Mononuclear cell (primary cell): ENCODE measurements at regions not wholly inside any gene's neighbourhood (a gene's known extent, or its start where the extent isn't known, plus 50 kb on each side); places are given as distances from the start of the nearest gene placed in this dataset.

Experiments
- H3K27me3 ChIP-seq: 2 replicates; pipeline ENCODE4 v1.6.0; 2011; ENCODE audit warnings: low read length, control low read depth; ENCODE audit not compliant: insufficient read depth
- H3K4me1 ChIP-seq: 2 replicates; pipeline ENCODE4 v1.5.1; 2011; ENCODE audit warnings: mild to moderate bottlenecking, low read length, control low read depth; ENCODE audit not compliant: insufficient read depth
- H3K4me3 ChIP-seq: 2 replicates; pipeline ENCODE4 v1.5.1; 2011; ENCODE audit warnings: mild to moderate bottlenecking, low read length, moderate library complexity
- H3K9me3 ChIP-seq: 2 replicates; pipeline ENCODE4 v1.5.1; 2011; ENCODE audit warnings: low read depth, mild to moderate bottlenecking, control low read depth, low read length

DNA sequence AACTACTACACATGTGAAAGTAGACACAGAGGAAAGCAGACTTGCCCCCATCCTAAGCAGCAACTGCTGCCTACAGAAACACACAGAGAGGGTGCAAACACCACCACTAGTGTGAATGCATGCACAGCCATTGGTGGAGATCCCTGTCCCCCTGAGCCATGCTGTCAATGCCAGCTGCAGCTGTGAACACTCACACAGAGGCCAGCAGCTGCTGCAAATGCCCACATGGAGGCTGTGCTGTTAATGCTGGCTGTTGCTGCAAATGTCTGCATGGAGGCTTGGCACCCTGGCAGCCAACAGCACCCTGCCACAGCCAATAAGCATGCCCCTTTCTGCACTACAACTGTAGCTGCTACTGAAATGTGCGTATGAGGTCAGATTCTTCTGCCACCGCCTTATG is 355.0 kb downstream of the LNPK start:
- no peaks in the 10 kb centered on the region for H3K27me3 ChIP-seq
- H3K9me3 ChIP-seq: peaks cover 16% of the 10 kb centered on the region
- H3K4me3 ChIP-seq: no peak overlapping the region
- H3K4me1 ChIP-seq: no peaks in the 10 kb centered on the region

DNA sequence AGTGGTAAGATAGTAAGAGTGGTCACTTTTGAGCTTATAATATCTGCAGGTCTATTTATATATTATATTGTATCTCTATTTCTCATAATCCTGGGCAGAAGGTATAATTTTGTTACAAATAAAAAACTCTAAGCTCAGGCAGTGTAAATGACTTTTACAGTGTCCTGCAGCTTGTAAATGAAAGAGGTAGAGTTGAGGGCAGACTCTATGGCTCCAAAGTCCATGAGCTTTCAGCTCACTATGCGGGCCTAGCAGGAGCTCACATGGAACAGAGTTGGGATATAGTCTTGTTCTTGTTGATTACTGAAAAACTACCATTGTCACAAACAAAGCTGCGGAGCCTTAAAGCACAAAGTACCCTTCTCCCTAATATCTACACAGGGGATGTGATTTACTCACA is 361.4 kb downstream of the LNPK start:
- Histone ChIP-seq H3K27me3 (no peaks in the 10 kb centered on the region), H3K9me3 (no peaks in the 10 kb centered on the region)

DNA sequence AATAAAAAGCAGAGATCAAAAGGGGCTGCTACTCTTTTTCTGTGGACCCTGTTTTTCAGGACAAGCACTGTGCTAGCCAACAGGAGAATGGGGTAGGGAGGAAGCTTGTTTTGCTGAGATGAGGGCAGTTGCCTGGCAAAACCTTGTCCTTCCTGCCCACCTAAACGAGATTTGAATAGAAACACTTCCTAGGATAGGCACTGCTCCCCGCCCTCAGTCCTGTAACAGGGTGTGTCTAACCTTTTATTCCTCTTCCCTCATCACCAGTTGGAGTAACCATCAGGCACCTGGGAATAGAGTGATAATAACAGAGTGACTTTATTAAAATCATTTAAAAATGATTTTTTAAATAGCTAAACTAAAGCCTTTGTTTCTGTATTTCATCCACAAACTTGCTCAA is 368.8 kb downstream of the LNPK start:
- H3K4me3 ChIP-seq: no peak overlapping the region
- no peaks in the 10 kb centered on the region for H3K4me1 ChIP-seq
- H3K27me3 ChIP-seq: no peaks in the 10 kb centered on the region
- H3K9me3 ChIP-seq: no peaks in the 10 kb centered on the region

More for the DNA sequence above, 361.4 kb downstream of the LNPK start:
- H3K4me1 ChIP-seq: no peaks in the 10 kb centered on the region
- no peak overlapping the region for H3K4me3 ChIP-seq

DNA sequence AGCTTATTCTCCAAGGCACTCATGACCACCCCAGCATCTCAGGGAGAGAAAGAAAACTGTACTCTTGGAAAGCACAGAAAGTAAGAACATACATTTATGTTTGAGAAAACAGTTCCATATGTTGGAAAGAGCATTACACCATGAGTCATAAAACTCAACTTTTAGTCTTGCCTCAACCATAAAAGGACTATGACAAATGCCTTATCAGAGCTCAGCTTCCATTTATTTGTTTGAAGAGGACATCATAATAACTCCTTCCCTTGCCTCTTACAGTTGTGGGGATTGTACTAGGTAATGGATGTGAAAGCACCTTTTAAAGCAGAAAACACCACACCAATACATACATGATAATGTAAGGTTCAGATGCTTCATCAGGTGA is 370.8 kb downstream of the LNPK start:
- H3K4me3 ChIP-seq: no peak overlapping the region
- H3K27me3 ChIP-seq: no peaks in the 10 kb centered on the region
- H3K4me1 ChIP-seq: no peaks in the 10 kb centered on the region
- H3K9me3 ChIP-seq: no peaks in the 10 kb centered on the region

DNA sequence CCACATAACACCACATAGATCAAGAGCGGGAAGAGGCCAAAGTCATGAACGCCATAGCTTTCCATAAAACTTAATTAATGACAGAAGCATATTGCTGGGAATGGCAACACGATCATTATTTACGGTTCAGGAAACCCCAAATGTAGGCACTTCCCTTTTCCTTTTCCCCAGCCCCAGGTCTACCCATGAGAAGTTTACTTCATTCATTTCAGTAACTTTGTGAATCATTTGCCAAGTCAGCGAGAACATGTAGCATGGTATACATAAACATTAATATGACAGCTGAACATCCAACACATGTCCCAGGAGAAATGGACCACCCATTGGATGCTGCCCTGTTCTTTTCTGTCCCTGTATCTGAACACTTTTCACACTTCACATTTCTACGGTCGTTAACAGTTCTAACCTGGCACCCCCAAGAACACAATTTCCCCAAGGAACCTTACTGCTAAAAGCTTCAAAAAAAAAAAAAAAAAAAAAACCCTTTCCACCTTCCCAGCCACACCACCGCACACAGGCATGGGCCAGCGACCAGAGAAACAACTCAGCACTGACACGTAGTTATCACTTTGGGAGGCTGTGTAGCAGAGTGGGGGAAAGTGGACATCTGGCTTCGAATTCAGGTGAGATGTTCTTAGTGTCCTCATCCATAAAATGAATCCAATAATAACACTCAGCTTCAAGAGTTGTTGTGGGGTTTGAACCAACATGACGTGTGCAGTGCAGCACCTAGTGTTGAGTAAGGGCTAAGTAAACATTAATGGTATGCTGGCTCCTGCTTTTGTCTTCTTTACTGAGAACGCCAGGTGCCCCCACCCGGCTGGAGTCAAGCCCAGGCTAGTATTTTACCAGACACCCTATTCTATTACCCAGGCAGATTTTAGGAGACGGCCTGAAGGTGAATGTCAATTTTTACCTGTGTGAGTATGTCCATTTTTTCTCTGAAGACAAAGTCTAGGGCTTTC is 371.5 kb downstream of the LNPK start:
- no peaks in the 10 kb centered on the region for H3K4me1 ChIP-seq
- H3K9me3 ChIP-seq: no peaks in the 10 kb centered on the region
- H3K27me3 ChIP-seq: no peaks in the 10 kb centered on the region
- no peak overlapping the region for H3K4me3 ChIP-seq

DNA sequence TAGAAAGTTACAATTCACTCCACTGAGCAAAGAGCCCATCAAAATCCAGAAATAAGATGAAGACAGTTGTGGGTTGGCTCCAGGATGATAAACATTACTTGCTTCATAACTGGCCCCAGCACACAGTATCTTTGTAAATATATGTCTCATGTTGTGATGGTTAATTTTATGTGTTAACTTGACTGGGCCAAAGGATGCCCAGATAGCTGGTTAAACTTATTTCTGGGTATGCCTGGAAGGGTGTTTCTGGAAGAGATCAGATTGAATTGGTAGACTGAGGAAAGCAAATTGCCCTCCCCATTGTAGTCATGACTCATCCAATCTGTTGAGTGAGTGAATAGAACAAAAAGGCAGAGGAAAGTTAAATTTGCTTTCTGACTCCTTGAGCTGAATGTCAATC is 373.8 kb downstream of the LNPK start:
- H3K27me3 ChIP-seq: no peaks in the 10 kb centered on the region
- no peaks in the 10 kb centered on the region for H3K4me1 ChIP-seq
- H3K9me3 ChIP-seq: no peaks in the 10 kb centered on the region

DNA sequence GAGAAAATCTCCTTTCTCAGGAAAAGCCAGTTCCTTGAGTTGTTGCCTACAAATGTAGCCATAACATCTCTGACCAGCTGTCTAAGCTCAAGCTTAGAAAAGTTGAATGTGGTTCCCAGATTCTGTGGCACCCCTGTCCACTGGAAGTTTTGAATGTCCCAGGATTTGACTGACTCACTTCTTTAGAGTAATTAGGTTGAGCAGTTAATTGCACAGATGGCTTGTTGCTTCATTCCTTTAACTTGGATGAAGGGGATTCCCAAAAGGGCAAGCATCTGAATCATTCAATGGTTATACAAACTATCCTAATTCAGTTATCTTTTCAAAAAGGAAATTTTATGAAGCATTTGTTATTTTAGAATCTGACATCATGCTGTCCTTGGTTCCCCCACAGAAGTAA is 374.7 kb downstream of the LNPK start:
- Histone ChIP-seq H3K4me3 (no peak overlapping the region), H3K4me1 (no peaks in the 10 kb centered on the region), H3K9me3 (no peaks in the 10 kb centered on the region), H3K27me3 (no peaks in the 10 kb centered on the region)

More for the DNA sequence above, 373.8 kb downstream of the LNPK start:
- no peak overlapping the region for H3K4me3 ChIP-seq

DNA sequence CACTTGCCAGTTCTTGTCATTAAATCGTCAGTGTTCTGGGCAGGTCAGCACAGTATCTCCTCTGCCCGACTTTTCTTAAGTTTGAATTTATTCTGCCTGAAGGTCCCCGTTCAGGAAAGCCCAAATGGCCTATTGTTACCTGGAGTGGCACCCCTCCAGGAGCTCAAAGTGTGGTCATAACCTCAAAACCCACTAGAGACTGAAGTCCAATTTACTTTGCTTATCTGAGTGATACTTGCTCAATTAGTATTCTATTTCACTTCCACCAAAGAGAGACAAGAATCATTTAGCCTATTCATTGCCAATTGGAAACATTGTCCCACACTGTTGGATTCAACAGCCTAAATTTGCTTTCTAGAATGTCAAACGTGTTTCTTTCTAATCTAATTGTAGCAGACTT is 375.3 kb downstream of the LNPK start:
- H3K27me3 ChIP-seq: no peaks in the 10 kb centered on the region
- no peaks in the 10 kb centered on the region for H3K9me3 ChIP-seq
- no peaks in the 10 kb centered on the region for H3K4me1 ChIP-seq
- no peak overlapping the region for H3K4me3 ChIP-seq

DNA sequence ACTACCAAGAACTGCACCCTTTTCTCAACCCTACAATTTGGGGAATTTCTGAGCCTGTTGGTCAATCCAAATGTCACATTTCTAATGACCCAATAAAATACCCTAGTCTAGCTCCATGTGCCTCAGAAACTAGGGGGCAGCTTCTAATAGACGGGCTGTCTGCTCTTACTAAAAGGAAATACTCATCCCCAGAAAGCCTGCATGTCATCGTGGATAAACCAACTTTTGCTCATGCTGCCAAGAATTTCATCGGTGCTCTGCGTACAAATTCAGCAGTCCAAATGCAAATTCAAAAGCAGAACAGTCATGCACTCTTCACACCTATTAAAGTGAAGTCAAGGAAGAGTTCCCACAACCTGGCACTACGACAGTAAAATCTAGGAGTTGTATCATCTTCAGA is 377.3 kb downstream of the LNPK start:
- Histone ChIP-seq H3K27me3 (no peaks in the 10 kb centered on the region), H3K4me1 (no peaks in the 10 kb centered on the region), H3K4me3 (no peak overlapping the region), H3K9me3 (no peaks in the 10 kb centered on the region)

DNA sequence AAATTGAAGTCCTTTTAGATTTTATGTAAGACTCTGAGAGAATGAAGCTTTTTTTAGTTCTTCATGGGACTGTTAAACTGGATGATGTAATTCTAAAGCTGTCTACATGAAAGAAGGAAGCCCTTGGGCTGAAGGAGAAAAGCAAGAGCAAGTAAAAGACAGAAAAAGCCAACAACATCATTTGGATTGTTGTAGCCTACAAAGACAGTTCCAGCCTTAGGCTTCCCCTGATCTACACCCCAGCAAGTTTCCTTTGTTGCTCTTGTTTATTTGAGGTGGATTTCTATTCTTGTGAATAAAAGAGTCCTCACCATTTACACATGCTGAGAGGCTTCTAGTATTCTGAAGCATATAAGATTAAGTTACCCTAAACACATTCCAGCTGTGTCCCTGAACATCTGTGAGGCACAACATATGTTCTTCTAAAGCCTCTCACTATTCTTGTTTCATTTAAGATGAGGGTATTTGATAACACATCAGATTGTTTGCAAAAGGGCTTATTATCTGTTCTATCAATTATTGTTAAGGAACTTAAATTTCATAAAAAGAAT is 377.8 kb downstream of the LNPK start:
- Histone ChIP-seq H3K27me3 (no peaks in the 10 kb centered on the region), H3K9me3 (no peaks in the 10 kb centered on the region), H3K4me1 (no peaks in the 10 kb centered on the region), H3K4me3 (no peak overlapping the region)

DNA sequence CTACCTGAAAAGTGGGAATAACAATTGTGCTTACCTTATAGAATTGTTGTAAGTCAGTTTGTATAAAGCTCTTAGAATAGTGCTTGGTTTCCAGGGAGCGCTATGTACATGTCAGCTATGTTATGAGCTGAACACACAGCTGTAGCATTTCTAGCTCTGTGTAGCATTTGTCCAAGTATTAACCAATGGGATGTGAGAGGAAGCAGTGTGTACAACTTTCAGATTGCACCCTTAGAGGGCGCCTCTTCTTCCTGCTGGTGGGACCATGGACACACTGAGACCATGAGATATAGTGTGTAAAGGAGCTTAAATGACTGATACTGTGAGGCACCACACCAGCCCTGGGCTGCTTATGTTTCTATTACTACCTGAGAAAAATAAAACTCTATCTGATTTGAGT is 380.2 kb downstream of the LNPK start:
- H3K9me3 ChIP-seq: no peaks in the 10 kb centered on the region
- no peaks in the 10 kb centered on the region for H3K27me3 ChIP-seq
- no peaks in the 10 kb centered on the region for H3K4me1 ChIP-seq
- no peak overlapping the region for H3K4me3 ChIP-seq

DNA sequence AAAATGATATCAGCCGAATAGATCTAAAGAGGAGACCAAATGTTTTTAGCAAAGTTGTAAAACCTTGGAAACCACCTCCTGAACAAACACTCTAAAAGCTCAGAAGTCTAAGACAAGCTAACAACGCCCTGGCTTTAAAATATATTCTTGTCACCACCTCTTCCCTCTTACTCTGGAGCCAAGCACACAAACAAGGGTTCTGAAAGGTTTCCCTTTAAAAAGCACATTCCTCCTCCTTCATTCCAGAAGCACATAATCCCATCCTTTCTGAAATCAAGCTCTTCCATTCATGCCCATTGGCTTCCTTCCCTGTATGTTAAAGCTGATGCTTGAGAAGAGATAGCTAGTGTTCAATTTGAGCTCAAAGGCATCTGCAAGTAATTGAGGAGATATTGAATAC is 382.0 kb downstream of the LNPK start:
- H3K4me3 ChIP-seq: no peak overlapping the region
- no peaks in the 10 kb centered on the region for H3K9me3 ChIP-seq
- no peaks in the 10 kb centered on the region for H3K4me1 ChIP-seq
- H3K27me3 ChIP-seq: no peaks in the 10 kb centered on the region

DNA sequence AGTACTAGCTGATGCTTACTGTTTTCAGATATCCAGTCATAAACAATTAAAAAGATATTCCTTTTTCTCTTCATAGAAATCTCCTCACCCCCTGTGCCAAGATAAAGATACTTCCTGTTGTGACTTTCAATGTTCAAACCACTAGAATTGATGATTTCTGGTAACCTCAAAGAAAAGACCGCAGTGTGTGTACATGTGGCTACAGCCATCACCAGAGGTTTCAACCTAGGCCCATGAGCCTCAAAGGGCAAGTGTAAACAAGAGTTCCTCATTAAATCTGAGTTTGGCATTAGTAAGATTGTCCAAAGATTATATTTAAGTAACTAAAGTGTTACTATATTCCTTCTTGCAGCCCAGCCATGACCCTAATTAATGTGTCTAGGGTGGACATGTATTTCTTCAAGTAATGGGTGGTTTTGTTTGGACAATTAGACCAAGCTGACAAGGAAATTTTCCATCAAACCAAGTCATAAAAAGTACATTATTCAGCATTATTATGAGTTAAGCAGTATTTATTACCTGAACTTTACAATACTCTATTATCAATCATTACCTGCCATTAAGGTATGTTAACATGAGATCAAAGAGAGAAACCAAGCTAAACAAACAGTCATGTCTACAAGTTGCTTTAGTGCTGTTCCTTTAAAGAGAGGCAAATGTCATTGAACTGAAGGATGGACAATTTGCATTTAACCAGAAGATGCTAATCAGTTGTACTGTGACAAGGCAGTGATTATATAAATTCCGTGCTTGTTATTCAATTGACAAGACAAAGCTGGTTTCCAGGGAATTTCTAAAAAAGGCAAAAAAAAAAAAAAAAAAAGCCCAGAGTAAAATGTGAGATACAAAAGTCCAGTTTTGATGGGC is 382.7 kb downstream of the LNPK start:
- Histone ChIP-seq H3K4me1 (no peaks in the 10 kb centered on the region), H3K27me3 (no peaks in the 10 kb centered on the region), H3K4me3 (no peak overlapping the region), H3K9me3 (no peaks in the 10 kb centered on the region)

DNA sequence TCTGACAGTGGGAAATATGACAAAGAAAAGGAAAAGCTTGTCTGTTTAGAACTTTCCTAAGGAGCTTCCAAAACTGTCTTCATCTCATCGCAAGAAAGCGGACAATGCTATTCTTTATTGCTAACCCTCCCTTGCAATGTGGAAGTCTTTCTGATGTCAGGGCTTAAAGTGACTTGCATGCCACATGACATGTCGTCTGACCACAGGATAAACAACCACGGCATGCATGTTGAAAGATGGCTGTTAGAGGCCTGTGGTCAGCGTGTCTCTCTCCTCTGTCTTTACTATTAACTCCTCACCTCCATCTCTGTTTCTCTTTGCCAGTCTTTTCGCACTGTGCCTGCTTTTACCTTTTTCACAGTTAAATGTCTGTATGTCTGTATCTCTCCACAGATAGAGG is 389.8 kb downstream of the LNPK start:
- H3K4me3 ChIP-seq: no peak overlapping the region
- H3K4me1 ChIP-seq: no peaks in the 10 kb centered on the region
- H3K27me3 ChIP-seq: no peaks in the 10 kb centered on the region
- no peaks in the 10 kb centered on the region for H3K9me3 ChIP-seq
